A549 (cell line): ENCODE measurements at regions not wholly inside any gene's neighbourhood (a gene's known extent, or its start where the extent isn't known, plus 50 kb on each side); places are given as distances from the start of the nearest gene placed in this dataset.
"Not testable (repeated sequence)": the region's sequence is repeated elsewhere in the genome, so short reads cannot be mapped to it uniquely, and the experiment has no call there.

ENCODE experiments used
- ATAC-seq, 2 experiments: fragments of 200-7000 bp in 1 of 2; fragments of >200 bp in 1 of 2; cut with Nextera tagmentation in 1 of 2; cut with Tn5 transposase in 1 of 2; 3 replicates each; pipeline versions ENCODE4 v1.8.0 to v1.9.1; 2018 to 2020; ENCODE audit warnings: mild to moderate bottlenecking in 1 of 2, moderate library complexity in 1 of 2
- CTCF ChIA-PET: fragments of 300-600 bp; sonication (Branson Sonifier 250); formaldehyde crosslinking; extraction: SDS; loops from one replicate; lab custom pipeline; 2021; ENCODE audit warnings: antibody characterized with exemption, inconsistent platforms; lab: Yijun Ruan, JAX
- POLR2A ChIA-PET: fragments of 350-600 bp; formaldehyde crosslinking; extraction: SDS; loops from one replicate; lab custom pipeline; 2021; ENCODE audit warnings: antibody characterized with exemption, inconsistent platforms; lab: Yijun Ruan, JAX
- DNase-seq, 2 experiments: peaks; one replicate each; pipeline versions ENCODE4 v3.0.0 to v3.0.0-alpha.2; 2011 to 2016; ENCODE audit warnings: low read depth in 1 of 2, low spot score in 1 of 2
- FAIRE-seq: peaks from 2 replicates; lab custom pipeline; 2011; peaks lifted over from hg19 to GRCh38; lab: Jason Lieb, UNC
- H3K27ac ChIP-seq, 2 experiments: fragments of >200 bp; sonication (Bioruptor Twin); formaldehyde crosslinking; 3 replicates each; pipeline ENCODE4 v1.5.1; 2016 to 2017
- H3K4me1 ChIP-seq: fragments of >200 bp; sonication (Bioruptor Twin); formaldehyde crosslinking; 3 replicates; pipeline ENCODE4 v1.6.1; 2016
- H3K4me2 ChIP-seq: fragments of >200 bp; sonication (Bioruptor Twin); formaldehyde crosslinking; 3 replicates; pipeline ENCODE4 v1.6.1; 2016
- H3K4me3 ChIP-seq: fragments of >200 bp; sonication (Bioruptor Twin); formaldehyde crosslinking; 3 replicates; pipeline ENCODE4 v1.5.1; 2016
- H3K9me3 ChIP-seq: fragments of >200 bp; sonication (Bioruptor Twin); formaldehyde crosslinking; 3 replicates; pipeline ENCODE4 v1.6.1; 2016
- CBX2 ChIP-seq: fragments of 200-600 bp; sonication (generic); IDR thresholded peaks from 2 replicates; pipeline ENCODE4 v1.6.1; 2016; ENCODE audit warnings: low read depth, mild to moderate bottlenecking, borderline replicate concordance
- CBX8 ChIP-seq: fragments of 200-600 bp; sonication (generic); IDR thresholded peaks from 2 replicates; pipeline ENCODE4 v1.6.1; 2016
- CHD4 ChIP-seq: fragments of 200-600 bp; sonication (generic); IDR thresholded peaks from 2 replicates; pipeline ENCODE4 v1.6.1; 2016; ENCODE audit warnings: antibody characterized with exemption, mild to moderate bottlenecking, borderline replicate concordance
- E2F6 ChIP-seq: IDR thresholded peaks from 2 replicates; pipeline ENCODE4 v1.6.1; 2012; ENCODE audit warnings: low read depth, borderline replicate concordance
- FOSB ChIP-seq: fragments of 250-450 bp; sonication (Bioruptor Pico); IDR thresholded peaks from 2 replicates; pipeline ENCODE4 v1.5.0; 2020; ENCODE audit warnings: mild to moderate bottlenecking, moderate library complexity
- FOXS1 ChIP-seq: fragments of 250-450 bp; sonication (Bioruptor Pico); IDR thresholded peaks from 2 replicates; pipeline ENCODE4 v1.5.0; 2020; ENCODE audit warnings: mild to moderate bottlenecking, moderate library complexity
- GATA3 ChIP-seq: IDR thresholded peaks from 2 replicates; pipeline ENCODE4 v1.6.1; 2012; ENCODE audit warnings: borderline replicate concordance
- HDAC2 ChIP-seq: fragments of 200-600 bp; sonication (generic); IDR thresholded peaks from 2 replicates; pipeline ENCODE4 v1.6.1; 2016
- HOXB13 ChIP-seq: fragments of 250-450 bp; sonication (Bioruptor Pico); IDR thresholded peaks from 2 replicates; pipeline ENCODE4 v1.5.0; 2020; ENCODE audit warnings: low read depth, mild to moderate bottlenecking, moderate library complexity
- HOXB5 ChIP-seq: fragments of 250-450 bp; sonication (Bioruptor Pico); IDR thresholded peaks from 2 replicates; pipeline ENCODE4 v1.5.0; 2020; ENCODE audit warnings: mild to moderate bottlenecking, moderate library complexity
- JUNB ChIP-seq: fragments of >200 bp; sonication (Bioruptor Twin); formaldehyde crosslinking; IDR thresholded peaks from 2 replicates; pipeline ENCODE4 v1.6.1; 2016
- KDM5A ChIP-seq: fragments of 200-600 bp; sonication (generic); IDR thresholded peaks from 2 replicates; pipeline ENCODE4 v1.6.1; 2016; ENCODE audit warnings: antibody characterized with exemption, mild to moderate bottlenecking
- MAFK ChIP-seq: fragments of 450-650 bp; IDR thresholded peaks from 2 replicates; pipeline ENCODE4 v1.6.1; 2014; ENCODE audit not compliant: partially characterized antibody
- POLR2A ChIP-seq: IDR thresholded peaks from 2 replicates; pipeline ENCODE4 v1.6.1; 2012; ENCODE audit warnings: mild to moderate bottlenecking, low read length
- RARB ChIP-seq: fragments of 250-450 bp; sonication (Bioruptor Pico); IDR thresholded peaks from 2 replicates; pipeline ENCODE4 v1.8.0; 2021; ENCODE audit warnings: mild to moderate bottlenecking, moderate library complexity
- RCOR1 ChIP-seq: fragments of 150-350 bp; IDR thresholded peaks from 2 replicates; pipeline ENCODE4 v1.6.1; 2014; ENCODE audit warnings: antibody characterized with exemption, low read length, low read depth
- REST ChIP-seq: fragments of 200-600 bp; sonication (generic); IDR thresholded peaks from 2 replicates; pipeline ENCODE4 v1.6.1; 2016; ENCODE audit warnings: antibody characterized with exemption, mild to moderate bottlenecking, moderate library complexity
- RFX5 ChIP-seq: fragments of 450-650 bp; IDR thresholded peaks from 2 replicates; pipeline ENCODE4 v1.7.1; 2014; ENCODE audit warnings: antibody characterized with exemption, mild to moderate bottlenecking, moderate library complexity
- SMC3 ChIP-seq: fragments of >200 bp; sonication (Bioruptor Twin); formaldehyde crosslinking; IDR thresholded peaks from 3 replicates; pipeline ENCODE4 v1.6.1; 2018; ENCODE audit warnings: inconsistent platforms
- ZNF302 ChIP-seq: fragments of 250-450 bp; sonication (Bioruptor Pico); IDR thresholded peaks from 2 replicates; pipeline ENCODE4 v1.9.0; 2021; ENCODE audit warnings: inconsistent platforms, mild to moderate bottlenecking, moderate library complexity
- WGBS: methylation state at CpG from one replicate; pipeline ENCODE4 v1.1.6; 2017; ENCODE audit errors: missing lambda C conversion rate; 5-methylcytosine and 5-hydroxymethylcytosine counted together
- TF ChIP-seq, protein P1 (sequence below): fragments of >200 bp; sonication (Bioruptor Twin); formaldehyde crosslinking; IDR thresholded peaks from 3 replicates; pipeline ENCODE4 v1.5.1; 2016

GRCh38 chr4:187504974-187505797 lies 490.4 kb upstream of the ZFP42 start:
- WGBS: 70% methylated on average over 16 of the region's 55 CpGs
- Histone ChIP-seq H3K9me3 (no peaks in the 10 kb centered on the region), H3K4me2 (no peak overlapping the region), H3K4me3 (no peak overlapping the region), H3K4me1 (no peaks in the 10 kb centered on the region), H3K27ac (no peak overlapping the region)
- CTCF ChIA-PET: no interaction called here
- POLR2A ChIA-PET: no interaction called here
- DNase-seq: no peak
- TF ChIP-seq JUNB (no peak), CHD4 (no peak), RFX5 (no peak), FOXS1 (CRISPR knock-in tag) (no peak), FOSB (CRISPR knock-in tag) (no peak), SMC3 (no peak), MAFK (no peak), KDM5A (no peak), CBX8 (no peak), HOXB5 (no peak), POLR2A (no peak), REST (no peak), RCOR1 (no peak), ZNF302 (CRISPR knock-in tag) (no peak), E2F6 (no peak), HOXB13 (no peak), HDAC2 (no peak), GATA3 (no peak)
- TF ChIP-seq, protein P1, sequence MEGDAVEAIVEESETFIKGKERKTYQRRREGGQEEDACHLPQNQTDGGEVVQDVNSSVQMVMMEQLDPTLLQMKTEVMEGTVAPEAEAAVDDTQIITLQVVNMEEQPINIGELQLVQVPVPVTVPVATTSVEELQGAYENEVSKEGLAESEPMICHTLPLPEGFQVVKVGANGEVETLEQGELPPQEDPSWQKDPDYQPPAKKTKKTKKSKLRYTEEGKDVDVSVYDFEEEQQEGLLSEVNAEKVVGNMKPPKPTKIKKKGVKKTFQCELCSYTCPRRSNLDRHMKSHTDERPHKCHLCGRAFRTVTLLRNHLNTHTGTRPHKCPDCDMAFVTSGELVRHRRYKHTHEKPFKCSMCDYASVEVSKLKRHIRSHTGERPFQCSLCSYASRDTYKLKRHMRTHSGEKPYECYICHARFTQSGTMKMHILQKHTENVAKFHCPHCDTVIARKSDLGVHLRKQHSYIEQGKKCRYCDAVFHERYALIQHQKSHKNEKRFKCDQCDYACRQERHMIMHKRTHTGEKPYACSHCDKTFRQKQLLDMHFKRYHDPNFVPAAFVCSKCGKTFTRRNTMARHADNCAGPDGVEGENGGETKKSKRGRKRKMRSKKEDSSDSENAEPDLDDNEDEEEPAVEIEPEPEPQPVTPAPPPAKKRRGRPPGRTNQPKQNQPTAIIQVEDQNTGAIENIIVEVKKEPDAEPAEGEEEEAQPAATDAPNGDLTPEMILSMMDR: no peak
- TF ChIP-seq, all 56 proteins: peak for 0
- FAIRE-seq (no peak), ATAC-seq (no peak)

GRCh38 chr4:187505798-187506141 lies 489.8 kb upstream of the ZFP42 start:
- H3K9me3 ChIP-seq, H3K4me1 ChIP-seq, FAIRE-seq, CTCF ChIA-PET, H3K4me2 ChIP-seq, H3K27ac ChIP-seq, DNase-seq, H3K4me3 ChIP-seq, POLR2A ChIA-PET, ATAC-seq: not testable (repeated sequence)
- WGBS: no CpG with 5 or more reads among the region's 23 CpGs

DNA sequence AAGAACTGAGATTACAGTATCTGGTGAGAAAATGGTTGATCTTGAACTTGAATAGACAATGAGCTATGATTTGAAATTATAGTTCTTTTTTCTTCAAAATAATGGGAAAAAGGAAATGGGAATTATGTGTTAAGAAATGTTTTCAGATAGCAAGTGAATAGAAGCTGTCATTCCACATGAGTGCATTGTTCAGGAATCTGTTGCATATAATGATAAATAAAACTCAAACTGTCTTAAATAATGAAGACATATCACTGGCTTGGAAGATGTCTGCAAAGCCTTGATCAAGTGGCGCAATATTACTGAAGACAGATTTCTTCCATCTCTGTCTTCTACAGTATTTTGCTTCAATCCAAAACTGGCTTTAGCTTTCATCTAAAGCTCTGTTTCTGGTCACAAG lies 479.3 kb upstream of the ZFP42 start:
- POLR2A ChIA-PET: no interaction called here
- DNase-seq (no peak), ATAC-seq (no peak), FAIRE-seq (no peak)
- H3K27ac ChIP-seq: no peak overlapping the region
- H3K9me3 ChIP-seq: no peaks in the 10 kb centered on the region
- TF ChIP-seq CBX2 (no peak), RARB (no peak), FOSB (CRISPR knock-in tag) (no peak)
- 97% methylated on average over 1 of the region's 1 CpG for WGBS
- H3K4me3 ChIP-seq: no peak overlapping the region
- no peak overlapping the region for H3K4me2 ChIP-seq
- CTCF ChIA-PET: no interaction called here
- peaks cover 7% of the 10 kb centered on the region; the same call in 1 of the 3 replicates for H3K4me1 ChIP-seq
